Right lobe of liver (tissue), 6 donors: ENCODE measurements at regions not wholly inside any gene's neighbourhood (a gene's known extent, or its start where the extent isn't known, plus 50 kb on each side); places are given as distances from the start of the nearest gene placed in this dataset.

Source experiments
- ATAC-seq, 4 donors: fragments of 200-7000 bp; cut with Tn5 transposase; one replicate each; pipeline ENCODE4 v1.9.1; 2020; ENCODE audit warnings: mild to moderate bottlenecking in 4 of 4, moderate library complexity in 4 of 4
- DNase-seq, 3 donors: peaks; one replicate each; pipeline ENCODE4 v3.0.0-alpha.2; 2020
- H3K27ac ChIP-seq, 3 donors: fragments of 200-600 bp; one replicate each; pipeline ENCODE4 v1.8.0; 2022
- H3K27me3 ChIP-seq, 2 donors: fragments of 200-600 bp; one replicate each; pipeline ENCODE4 v1.8.0; 2022
- H3K36me3 ChIP-seq, 4 donors: fragments of 200-600 bp; sonication (generic) in 1 of 4; one replicate each; pipeline versions ENCODE4 v1.5.1 to v1.8.0; 2017 to 2022; ENCODE audit warnings: control low read depth in 1 of 4
- H3K4me1 ChIP-seq, 4 donors: fragments of 200-600 bp; sonication (generic) in 1 of 4; one replicate each; pipeline versions ENCODE4 v1.5.1 to v1.8.0; 2017 to 2022; ENCODE audit warnings: control low read depth in 1 of 4
- H3K4me3 ChIP-seq, 3 donors: fragments of 200-600 bp; one replicate each; pipeline ENCODE4 v1.8.0; 2022
- H3K9me3 ChIP-seq, 4 donors: fragments of 200-600 bp; sonication (generic) in 1 of 4; one replicate each; pipeline versions ENCODE4 v1.5.1 to v1.8.0; 2017 to 2022; ENCODE audit warnings: control low read depth in 1 of 4
- CTCF ChIP-seq, 4 donors: fragments of 200-600 bp in 3 of 4; fragments of 450-650 bp in 1 of 4; IDR thresholded peaks; one replicate each; pipeline versions ENCODE4 v1.5.1 to v1.8.0; 2016 to 2022; ENCODE audit warnings: antibody characterized with exemption in 4 of 4, mild to moderate bottlenecking in 2 of 4
- POLR2A ChIP-seq: fragments of 450-650 bp; IDR thresholded peaks from one replicate; pipeline ENCODE4 v1.6.1; 2017; ENCODE audit warnings: antibody characterized with exemption, mild to moderate bottlenecking
- WGBS: methylation state at CpG from one replicate; pipeline ENCODE4 v1.1.6; 2018; ENCODE audit warnings: low coverage, low lambda C conversion rate; ENCODE audit not compliant: insufficient coverage; ENCODE audit errors: missing lambda C conversion rate; 5-methylcytosine and 5-hydroxymethylcytosine counted together
- intact Hi-C, 2 donors: fragments of 100-400 bp; cut with DNase I; formaldehyde crosslinking; loops; one replicate each; pipeline versions ENCODE4 v1.11.2 to v1.14.1; 2022
- donor health status: DM: no; HTN: yes; CAD: no.
- donor health status: DM: no; HTN: no; CAD: no.
- donor health status: DM: no; HTN: no; CAD: no.
- donor health status: DM: no; HTN: yes; CAD: no.
- donor health status: DM: no; HTN: yes; CAD: no.

DNA sequence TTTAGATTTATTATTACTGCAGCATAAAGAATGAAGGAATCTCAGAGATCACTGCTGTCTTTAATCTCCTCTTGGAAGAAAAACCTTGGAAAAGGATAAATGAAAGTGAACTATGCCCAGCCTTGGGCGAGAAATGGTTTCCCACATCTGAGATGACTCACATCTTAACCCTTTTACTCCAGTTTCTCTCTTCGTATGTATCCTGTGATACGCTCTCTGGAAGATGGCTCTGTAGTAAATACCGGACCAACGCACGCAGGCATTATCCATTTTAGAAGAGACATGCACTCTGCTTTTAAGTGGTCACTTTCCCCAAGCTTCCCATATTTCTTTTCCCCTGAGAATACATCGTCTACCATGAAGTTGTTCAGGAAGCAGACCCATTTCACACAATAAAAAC lies 207.3 kb upstream of the BMPER start:
- H3K27ac ChIP-seq = no peak overlapping the region
- no peak for ATAC-seq

GRCh38 chr7:33698692-33699128 lies 206.6 kb upstream of the BMPER start:
- intact Hi-C loops = no loop called here
- H3K27me3 ChIP-seq = no peaks in the 10 kb centered on the region

More for the DNA sequence above, 207.3 kb upstream of the BMPER start:
- Histone ChIP-seq H3K9me3 (peaks cover 0 to 5% (median 0%) of the 10 kb centered on the region in 4 donors), H3K27me3 (no peaks in the 10 kb centered on the region), H3K36me3 (no peaks in the 10 kb centered on the region), H3K4me3 (no peak overlapping the region), H3K4me1 (no peaks in the 10 kb centered on the region)
- 91% methylated on average over 7 of the region's 7 CpGs for whole genome bisulfite sequencing
- no peak for TF ChIP-seq POLR2A
- TF ChIP-seq CTCF (IDR thresholded peaks at IDR 0.05) = no peak
- intact Hi-C loops = no loop called here
- DNase-seq = no peak

GRCh38 chr7:33700001-33700899 lies 205.1 kb upstream of the BMPER start:
- no peak for ATAC-seq
- peaks cover 0 to 5% (median 0%) of the 10 kb centered on the region in 4 donors for H3K9me3 ChIP-seq
- no peaks in the 10 kb centered on the region for H3K4me1 ChIP-seq
- no peak for DNase-seq
- WGBS = 73% methylated on average over 9 of the region's 11 CpGs
- no peak overlapping the region for H3K27ac ChIP-seq
- intact Hi-C loops = no loop called here
- H3K4me3 ChIP-seq = no peak overlapping the region
- TF ChIP-seq CTCF (IDR thresholded peaks at IDR 0.05) (no peak), POLR2A (no peak)
- H3K36me3 ChIP-seq = no peaks in the 10 kb centered on the region
- H3K27me3 ChIP-seq = no peaks in the 10 kb centered on the region

More at GRCh38 chr7:33698692-33699128, 206.6 kb upstream of the BMPER start:
- no peaks in the 10 kb centered on the region for H3K36me3 ChIP-seq
- TF ChIP-seq CTCF (IDR thresholded peaks at IDR 0.05) = no peak
- no peak for TF ChIP-seq POLR2A
- no peak overlapping the region for H3K27ac ChIP-seq
- H3K9me3 ChIP-seq = peaks cover 0 to 5% (median 0%) of the 10 kb centered on the region in 4 donors
- H3K4me1 ChIP-seq = no peaks in the 10 kb centered on the region
- no peak for ATAC-seq
- H3K4me3 ChIP-seq = no peak overlapping the region
- 78% methylated on average over 6 of the region's 6 CpGs for WGBS
- DNase-seq = no peak

DNA sequence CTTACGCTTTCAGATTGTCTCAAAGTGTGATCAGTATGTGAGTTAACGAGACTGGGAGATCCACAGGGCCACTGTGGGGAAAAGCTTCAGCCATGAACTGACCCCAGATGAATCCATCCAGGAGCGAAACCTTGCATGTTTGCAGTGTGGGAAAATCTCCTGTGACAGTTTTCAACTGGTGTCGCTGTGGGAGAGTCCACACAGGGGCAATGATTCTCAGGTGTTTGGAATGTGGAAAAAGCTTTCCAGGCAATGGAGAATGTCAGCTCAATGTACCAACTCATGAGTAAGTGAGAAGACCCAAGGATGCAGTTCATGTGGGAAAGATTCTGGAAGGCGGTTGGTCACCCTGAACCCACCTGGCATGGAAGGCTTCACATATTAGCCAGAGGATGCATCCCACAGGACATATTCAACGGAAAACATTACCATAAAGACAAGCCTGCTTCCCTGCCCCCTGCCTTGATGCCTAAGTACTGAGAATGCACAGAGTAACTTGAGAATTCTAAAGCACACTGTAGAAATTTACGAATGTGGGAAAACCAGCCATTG lies 204.1 kb upstream of the BMPER start:
- WGBS = 65% methylated on average over 5 of the region's 7 CpGs
- intact Hi-C loops = no loop called here

More for the DNA sequence above, 204.1 kb upstream of the BMPER start:
- Histone ChIP-seq H3K9me3 (peaks cover 0 to 5% (median 0%) of the 10 kb centered on the region in 4 donors), H3K27ac (no peak overlapping the region), H3K36me3 (no peaks in the 10 kb centered on the region), H3K27me3 (no peaks in the 10 kb centered on the region), H3K4me3 (no peak overlapping the region), H3K4me1 (no peaks in the 10 kb centered on the region)
- TF ChIP-seq CTCF (IDR thresholded peaks at IDR 0.05) (no peak), POLR2A (no peak)
- DNase-seq = no peak
- ATAC-seq = no peak
